NB4 (cell line): ENCODE measurements at regions not wholly inside any gene's neighbourhood (a gene's known extent, or its start where the extent isn't known, plus 50 kb on each side); places are given as distances from the start of the nearest gene placed in this dataset.

Experiments used
- CTCF ChIP-seq: IDR thresholded peaks from one replicate; pipeline ENCODE4 v1.5.1; 2012; ENCODE audit warnings: low read depth, low read length
- POLR2A ChIP-seq: IDR thresholded peaks from 2 replicates; pipeline ENCODE4 v1.6.1; 2011; ENCODE audit warnings: mild to moderate bottlenecking; ENCODE audit not compliant: insufficient read length; ENCODE audit errors: extremely low read depth

GRCh38 chr10:117784776-117785175 is 242.2 kb downstream of the EMX2 start:
- no peak for TF ChIP-seq CTCF
- no peak for TF ChIP-seq POLR2A
